Activated CD8-positive, alpha-beta T cell treated with anti-CD3 and anti-CD28 coated beads for 36 hours (primary cell): ENCODE measurements at regions not wholly inside any gene's neighbourhood (a gene's known extent, or its start where the extent isn't known, plus 50 kb on each side); places are given as distances from the start of the nearest gene placed in this dataset.

Experiments
- ATAC-seq: fragments of 200-7000 bp; cut with Tn5 transposase; one replicate; pipeline ENCODE4 v1.10.0; 2021; ENCODE audit warnings: mild to moderate bottlenecking, moderate library complexity
- CTCF ChIA-PET: fragments of 350-600 bp; sonication (Branson Sonifier 250); formaldehyde crosslinking; loops from one replicate; lab custom pipeline; 2021; ENCODE audit warnings: antibody characterized with exemption; lab: Charles Lee
- POLR2A ChIA-PET: fragments of 350-600 bp; sonication (Branson Sonifier 250); formaldehyde crosslinking; loops from one replicate; lab custom pipeline; 2021; ENCODE audit warnings: antibody characterized with exemption; lab: Charles Lee
- DNase-seq: peaks from one replicate; pipeline ENCODE4 v3.0.0-alpha.2; 2020
- H3K27ac Mint-ChIP-seq: one replicate; pipeline ENCODE4 v1.8.0; 2021; ENCODE audit warnings: mild to moderate bottlenecking, mixed read lengths
- H3K27me3 Mint-ChIP-seq: one replicate; pipeline ENCODE4 v1.8.0; 2021; ENCODE audit warnings: mixed read lengths
- H3K36me3 Mint-ChIP-seq: one replicate; pipeline ENCODE4 v1.8.0; 2021; ENCODE audit warnings: low read depth, mixed read lengths
- H3K4me1 Mint-ChIP-seq: one replicate; pipeline ENCODE4 v1.8.0; 2021; ENCODE audit warnings: low read depth, mixed read lengths
- H3K4me3 Mint-ChIP-seq: one replicate; pipeline ENCODE4 v1.8.0; 2021; ENCODE audit warnings: mild to moderate bottlenecking, moderate library complexity, mixed read lengths
- H3K9me3 Mint-ChIP-seq: one replicate; pipeline ENCODE4 v1.8.0; 2021; ENCODE audit warnings: mixed read lengths
- CTCF ChIP-seq: fragments of 200-600 bp; IDR thresholded peaks from one replicate; pipeline ENCODE4 v1.8.0; 2022; ENCODE audit warnings: antibody characterized with exemption, mild to moderate bottlenecking
- intact Hi-C: fragments of 100-400 bp; cut with micrococcal nuclease; formaldehyde crosslinking; loops from one replicate; pipeline ENCODE4 v1.10.0; 2022

- intact Hi-C loops, result no loop called here
- H3K4me3 Mint-ChIP-seq, result no peak overlapping the region
- DNase-seq, result no peak
These were observed 57.1 kb upstream of the PKDCC start for GRCh38 chr2:41990688-41991087.

GRCh38 chr2:41992056-41992642 is 55.7 kb upstream of the PKDCC start:
- Mint-ChIP-seq H3K4me3 (no peak overlapping the region), H3K9me3 (no peaks in the 10 kb centered on the region), H3K27me3 (peaks cover 9% of the 10 kb centered on the region), H3K36me3 (no peaks in the 10 kb centered on the region), H3K27ac (no peak overlapping the region), H3K4me1 (peaks cover 2% of the 10 kb centered on the region)
- intact Hi-C loops, result no loop called here
- ChIA-PET POLR2A (no interaction called here), CTCF (no interaction called here)
- TF ChIP-seq CTCF, result no peak
- ATAC-seq, result no peak
- DNase-seq, result no peak

More at GRCh38 chr2:41990688-41991087, 57.1 kb upstream of the PKDCC start:
- H3K27me3 Mint-ChIP-seq, result peaks cover 9% of the 10 kb centered on the region
- no peaks in the 10 kb centered on the region for H3K9me3 Mint-ChIP-seq
- POLR2A ChIA-PET, result no interaction called here
- no peaks in the 10 kb centered on the region for H3K36me3 Mint-ChIP-seq
- ATAC-seq, result no peak
- CTCF ChIA-PET, result no interaction called here
- H3K27ac Mint-ChIP-seq, result no peak overlapping the region
- TF ChIP-seq CTCF, result no peak
- H3K4me1 Mint-ChIP-seq, result peaks cover 2% of the 10 kb centered on the region

- Mint-ChIP-seq H3K4me1 (peaks cover 2% of the 10 kb centered on the region), H3K27ac (no peak overlapping the region), H3K4me3 (no peak overlapping the region), H3K27me3 (peaks cover 8% of the 10 kb centered on the region), H3K9me3 (no peaks in the 10 kb centered on the region), H3K36me3 (no peaks in the 10 kb centered on the region)
- no peak for ATAC-seq
- no peak for TF ChIP-seq CTCF
- no peak for DNase-seq
- CTCF ChIA-PET, result interaction anchor here (1.1 kb wide), 1 partner anchor 11 kb away, joined by 6 read pairs; no protein-coding TSS in a partner anchor
- intact Hi-C loops, result no loop called here
- POLR2A ChIA-PET, result no interaction called here
These were observed 55.0 kb upstream of the PKDCC start for GRCh38 chr2:41992671-41993434.

GRCh38 chr2:41993435-41993925 is 54.3 kb upstream of the PKDCC start:
- Mint-ChIP-seq H3K27me3 (peaks cover 8% of the 10 kb centered on the region), H3K36me3 (no peaks in the 10 kb centered on the region), H3K4me1 (peaks cover 2% of the 10 kb centered on the region), H3K27ac (no peak overlapping the region), H3K9me3 (no peaks in the 10 kb centered on the region), H3K4me3 (no peak overlapping the region)
- intact Hi-C loops, result no loop called here
- CTCF ChIA-PET, result interaction anchor here (1.1 kb wide), 1 partner anchor 11 kb away, joined by 6 read pairs; no protein-coding TSS in a partner anchor
- no peak for DNase-seq
- ATAC-seq, result no peak
- TF ChIP-seq CTCF, result no peak
- POLR2A ChIA-PET, result no interaction called here

GRCh38 chr2:41994233-41994637 is 53.6 kb upstream of the PKDCC start:
- POLR2A ChIA-PET, result no interaction called here
- Mint-ChIP-seq H3K4me3 (no peak overlapping the region), H3K27ac (no peak overlapping the region), H3K27me3 (peaks cover 7% of the 10 kb centered on the region), H3K9me3 (no peaks in the 10 kb centered on the region), H3K36me3 (no peaks in the 10 kb centered on the region), H3K4me1 (peaks cover 2% of the 10 kb centered on the region)
- no peak for TF ChIP-seq CTCF
- DNase-seq, result no peak
- ATAC-seq, result peak; percentile 42
- intact Hi-C loops, result no loop called here
- CTCF ChIA-PET, result interaction anchor here (1.1 kb wide), 1 partner anchor 10 kb away, joined by 6 read pairs; no protein-coding TSS in a partner anchor
